GM12878 (cell line): ENCODE measurements at regions not wholly inside any gene's neighbourhood (a gene's known extent, or its start where the extent isn't known, plus 50 kb on each side); places are given as distances from the start of the nearest gene placed in this dataset.

Source experiments
- ATAC-seq: fragments of 200-7000 bp; cut with Tn5 transposase; 3 replicates; pipeline ENCODE4 v1.9.1; 2020; ENCODE audit warnings: mild to moderate bottlenecking, moderate library complexity
- BruUV-seq: library from RNA; stranded (reverse); fragments of 400-500 nt; replicated peaks from 2 replicates; lab custom pipeline; 2021; lab: Mats Ljungman, UMichigan
- CTCF ChIA-PET: fragments of 300-600 bp; sonication (Branson Sonifier 250); formaldehyde crosslinking; extraction: SDS; loops from one replicate; lab custom pipeline; 2021; ENCODE audit warnings: inconsistent platforms; lab: Yijun Ruan, JAX
- POLR2A ChIA-PET: fragments of 350-600 bp; formaldehyde crosslinking; extraction: SDS; loops from one replicate; lab custom pipeline; 2021; ENCODE audit warnings: inconsistent platforms; lab: Charles Lee
- RAD21 ChIA-PET: fragments of 300-600 bp; sonication (Branson Sonifier 250); formaldehyde crosslinking; loops from one replicate; lab custom pipeline; 2023; ENCODE audit warnings: antibody characterized with exemption; ENCODE audit not compliant: unreplicated experiment; lab: Charles Lee
- SMC1A ChIA-PET: fragments of 300-600 bp; sonication (Branson Sonifier 250); formaldehyde crosslinking; loops from one replicate; lab custom pipeline; 2023; ENCODE audit not compliant: unreplicated experiment, uncharacterized antibody; lab: Charles Lee
- DNase-seq: peaks from one replicate; pipeline ENCODE4 v3.0.0-alpha.2; 2011; ENCODE audit warnings: low read depth, low spot score
- FAIRE-seq: peaks from 3 replicates; lab custom pipeline; 2011; peaks lifted over from hg19 to GRCh38; lab: Jason Lieb, UNC
- H2AFZ ChIP-seq: 2 replicates; pipeline ENCODE4 v1.6.0; 2011; ENCODE audit warnings: low read depth, low read length, control low read depth; ENCODE audit not compliant: control insufficient read depth
- H3K27ac ChIP-seq: 2 replicates; pipeline ENCODE4 v1.5.1; 2011; ENCODE audit warnings: control low read depth; ENCODE audit not compliant: control insufficient read depth, insufficient read depth
- H3K27me3 ChIP-seq, 2 experiments: replicated peaks in 1 of 2; 2 replicates each; pipeline versions ENCODE4 v1.6.0 to v1.6.1; 2011; ENCODE audit warnings: low read length in 1 of 2; ENCODE audit not compliant: control insufficient read depth in 2 of 2, insufficient read depth in 2 of 2
- H3K36me3 ChIP-seq, 2 experiments: 2 replicates each; pipeline ENCODE4 v1.5.1; 2011; ENCODE audit warnings: low read length in 1 of 2; ENCODE audit not compliant: control insufficient read depth in 2 of 2, insufficient read depth in 2 of 2
- H3K4me1 ChIP-seq: 2 replicates; pipeline ENCODE4 v1.6.1; 2011; ENCODE audit warnings: mild to moderate bottlenecking, low read length, moderate library complexity, mixed read lengths; ENCODE audit not compliant: control insufficient read depth, insufficient read depth
- H3K4me2 ChIP-seq: 2 replicates; pipeline ENCODE4 v1.6.0; 2011; ENCODE audit warnings: control low read depth; ENCODE audit not compliant: control insufficient read depth, insufficient read depth
- H3K4me3 ChIP-seq: fragments of 200-600 bp; sonication (generic); 2 replicates; pipeline ENCODE4 v1.5.1; 2016
- H3K79me2 ChIP-seq: 2 replicates; pipeline ENCODE4 v1.6.0; 2011; ENCODE audit warnings: low read length; ENCODE audit not compliant: control insufficient read depth, insufficient read depth
- H3K9ac ChIP-seq: 2 replicates; pipeline ENCODE4 v1.8.0; 2011; ENCODE audit warnings: low read length, control low read depth, mixed read lengths; ENCODE audit not compliant: control insufficient read depth, insufficient read depth
- H3K9me3 ChIP-seq: replicated peaks from 3 replicates; pipeline ENCODE4 v1.5.1; 2011; ENCODE audit warnings: mild to moderate bottlenecking, low read length; ENCODE audit not compliant: control insufficient read depth, insufficient read depth
- H4K20me1 ChIP-seq: 2 replicates; pipeline ENCODE4 v1.6.0; 2011; ENCODE audit not compliant: control insufficient read depth, insufficient read depth
- BMI1 ChIP-seq: fragments of 450-650 bp; IDR thresholded peaks from 2 replicates; pipeline ENCODE4 v1.6.1; 2016; ENCODE audit warnings: mild to moderate bottlenecking, moderate library complexity, borderline replicate concordance
- DPF2 ChIP-seq: fragments of 450-650 bp; IDR thresholded peaks from 2 replicates; pipeline ENCODE4 v1.6.1; 2017; ENCODE audit warnings: mild to moderate bottlenecking
- RAD51 ChIP-seq: fragments of 450-650 bp; IDR thresholded peaks from 2 replicates; pipeline ENCODE4 v1.6.1; 2016; ENCODE audit warnings: moderate library complexity, mild to moderate bottlenecking, inconsistent platforms
- RFX5 ChIP-seq: IDR thresholded peaks from 2 replicates; pipeline ENCODE4 v1.6.1; 2011; ENCODE audit warnings: low read depth, low read length, improper control_type of control experiment
- ZBED1 ChIP-seq: IDR thresholded peaks from 2 replicates; pipeline ENCODE4 v1.6.1; 2016; ENCODE audit warnings: borderline replicate concordance
- WGBS: methylation state at CpG from one replicate; pipeline ENCODE4 v1.1.6; 2016; ENCODE audit warnings: low lambda C conversion rate; ENCODE audit not compliant: insufficient replicate concordance, insufficient coverage; ENCODE audit errors: missing lambda C conversion rate; 5-methylcytosine and 5-hydroxymethylcytosine counted together
- in situ Hi-C: fragments of 300-500 bp; cut with MboI; formaldehyde crosslinking; loops from 9 replicates; pipeline ENCODE4 v1.14.3; 2018; ENCODE audit warnings: mixed read lengths
- intact Hi-C: fragments of 100-400 bp; cut with micrococcal nuclease; formaldehyde crosslinking; loops from one replicate; pipeline ENCODE4 v1.14.2; 2022; ENCODE audit not compliant: unreplicated experiment
- TF ChIP-seq, protein P1 (sequence below): fragments of 450-650 bp; IDR thresholded peaks from 2 replicates; pipeline ENCODE4 v1.6.1; 2017; ENCODE audit warnings: antibody characterized with exemption, mild to moderate bottlenecking, moderate library complexity
- TF ChIP-seq, protein P2 (sequence below): fragments of 450-650 bp; formaldehyde crosslinking; IDR thresholded peaks from 2 replicates; pipeline ENCODE4 v1.5.0; 2022; ENCODE audit warnings: mild to moderate bottlenecking, missing genetic modification characterization

DNA sequence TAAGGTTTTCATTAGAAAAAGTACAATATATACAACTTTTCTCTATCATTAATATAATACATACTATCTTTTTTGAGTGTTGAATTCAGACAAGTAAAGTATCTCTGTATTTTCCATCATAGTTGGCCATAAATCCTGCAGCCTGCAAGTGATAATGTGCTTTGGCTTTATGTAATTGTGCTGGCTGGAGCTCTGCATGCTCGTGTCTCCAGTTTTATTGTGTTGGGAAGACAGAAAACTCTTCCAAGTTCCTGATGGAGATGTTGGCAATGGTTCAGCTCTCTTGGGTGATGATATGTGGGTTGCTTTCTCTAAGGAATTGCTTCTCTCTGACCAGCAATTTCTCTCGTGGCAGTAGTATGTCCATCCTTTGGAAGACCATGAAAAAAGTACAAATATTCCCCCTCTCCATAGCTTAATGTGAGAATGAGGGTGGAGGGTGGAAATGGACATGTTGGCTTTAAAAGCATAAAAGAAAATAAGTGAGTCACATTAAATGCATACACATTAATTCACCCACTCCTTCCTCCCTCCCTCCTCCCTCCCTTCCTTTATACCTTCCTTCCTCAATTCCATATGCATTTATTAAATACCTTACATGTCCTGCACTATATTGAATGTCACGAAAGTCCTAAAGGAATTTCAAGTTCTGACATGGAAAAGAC lies 344.2 kb downstream of the MTX2 start:
- intact Hi-C loops = no loop called here
- Histone ChIP-seq H3K4me1 (no peaks in the 10 kb centered on the region), H3K4me3 (no peak overlapping the region), H3K27me3 (no peaks in the 10 kb centered on the region; a peak in 1 of 4 replicates), H3K27ac (no peak overlapping the region), H3K9me3 (no peaks in the 10 kb centered on the region), H3K79me2 (no peaks in the 10 kb centered on the region), H3K9ac (no peak overlapping the region), H3K36me3 (no peaks in the 10 kb centered on the region), H3K4me2 (no peak overlapping the region), H2AFZ (no peak overlapping the region), H4K20me1 (no peaks in the 10 kb centered on the region)
- RAD21 ChIA-PET = no interaction called here
- ATAC-seq (no peak), DNase-seq (no peak), FAIRE-seq (no peak)
- CTCF ChIA-PET = interaction anchor here (0.7 to 1.9 kb wide), 2 partner anchors 38 to 59 kb away, joined by 4 to 5 read pairs; no protein-coding TSS in a partner anchor
- POLR2A ChIA-PET = no interaction called here
- no TSS peak for BruUV-seq
- SMC1A ChIA-PET = interaction anchor here (0.6 to 1.5 kb wide), 2 partner anchors 23 to 162 kb away, joined by 3 read pairs; no protein-coding TSS in a partner anchor
- TF ChIP-seq ZBED1 (no peak), RFX5 (no peak), RAD51 (no peak), DPF2 (no peak), BMI1 (no peak)
- TF ChIP-seq, protein P1, sequence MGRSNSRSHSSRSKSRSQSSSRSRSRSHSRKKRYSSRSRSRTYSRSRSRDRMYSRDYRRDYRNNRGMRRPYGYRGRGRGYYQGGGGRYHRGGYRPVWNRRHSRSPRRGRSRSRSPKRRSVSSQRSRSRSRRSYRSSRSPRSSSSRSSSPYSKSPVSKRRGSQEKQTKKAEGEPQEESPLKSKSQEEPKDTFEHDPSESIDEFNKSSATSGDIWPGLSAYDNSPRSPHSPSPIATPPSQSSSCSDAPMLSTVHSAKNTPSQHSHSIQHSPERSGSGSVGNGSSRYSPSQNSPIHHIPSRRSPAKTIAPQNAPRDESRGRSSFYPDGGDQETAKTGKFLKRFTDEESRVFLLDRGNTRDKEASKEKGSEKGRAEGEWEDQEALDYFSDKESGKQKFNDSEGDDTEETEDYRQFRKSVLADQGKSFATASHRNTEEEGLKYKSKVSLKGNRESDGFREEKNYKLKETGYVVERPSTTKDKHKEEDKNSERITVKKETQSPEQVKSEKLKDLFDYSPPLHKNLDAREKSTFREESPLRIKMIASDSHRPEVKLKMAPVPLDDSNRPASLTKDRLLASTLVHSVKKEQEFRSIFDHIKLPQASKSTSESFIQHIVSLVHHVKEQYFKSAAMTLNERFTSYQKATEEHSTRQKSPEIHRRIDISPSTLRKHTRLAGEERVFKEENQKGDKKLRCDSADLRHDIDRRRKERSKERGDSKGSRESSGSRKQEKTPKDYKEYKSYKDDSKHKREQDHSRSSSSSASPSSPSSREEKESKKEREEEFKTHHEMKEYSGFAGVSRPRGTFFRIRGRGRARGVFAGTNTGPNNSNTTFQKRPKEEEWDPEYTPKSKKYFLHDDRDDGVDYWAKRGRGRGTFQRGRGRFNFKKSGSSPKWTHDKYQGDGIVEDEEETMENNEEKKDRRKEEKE = no peak
- TF ChIP-seq, protein P2, sequence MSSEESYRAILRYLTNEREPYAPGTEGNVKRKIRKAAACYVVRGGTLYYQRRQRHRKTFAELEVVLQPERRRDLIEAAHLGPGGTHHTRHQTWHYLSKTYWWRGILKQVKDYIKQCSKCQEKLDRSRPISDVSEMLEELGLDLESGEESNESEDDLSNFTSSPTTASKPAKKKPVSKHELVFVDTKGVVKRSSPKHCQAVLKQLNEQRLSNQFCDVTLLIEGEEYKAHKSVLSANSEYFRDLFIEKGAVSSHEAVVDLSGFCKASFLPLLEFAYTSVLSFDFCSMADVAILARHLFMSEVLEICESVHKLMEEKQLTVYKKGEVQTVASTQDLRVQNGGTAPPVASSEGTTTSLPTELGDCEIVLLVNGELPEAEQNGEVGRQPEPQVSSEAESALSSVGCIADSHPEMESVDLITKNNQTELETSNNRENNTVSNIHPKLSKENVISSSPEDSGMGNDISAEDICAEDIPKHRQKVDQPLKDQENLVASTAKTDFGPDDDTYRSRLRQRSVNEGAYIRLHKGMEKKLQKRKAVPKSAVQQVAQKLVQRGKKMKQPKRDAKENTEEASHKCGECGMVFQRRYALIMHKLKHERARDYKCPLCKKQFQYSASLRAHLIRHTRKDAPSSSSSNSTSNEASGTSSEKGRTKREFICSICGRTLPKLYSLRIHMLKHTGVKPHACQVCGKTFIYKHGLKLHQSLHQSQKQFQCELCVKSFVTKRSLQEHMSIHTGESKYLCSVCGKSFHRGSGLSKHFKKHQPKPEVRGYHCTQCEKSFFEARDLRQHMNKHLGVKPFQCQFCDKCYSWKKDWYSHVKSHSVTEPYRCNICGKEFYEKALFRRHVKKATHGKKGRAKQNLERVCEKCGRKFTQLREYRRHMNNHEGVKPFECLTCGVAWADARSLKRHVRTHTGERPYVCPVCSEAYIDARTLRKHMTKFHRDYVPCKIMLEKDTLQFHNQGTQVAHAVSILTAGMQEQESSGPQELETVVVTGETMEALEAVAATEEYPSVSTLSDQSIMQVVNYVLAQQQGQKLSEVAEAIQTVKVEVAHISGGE (CRISPR knock-in tag) = no peak
- 6% methylated on average over 3 of the region's 3 CpGs for WGBS
- in situ Hi-C loops = no loop called here
